Caco-2 (cell line): ENCODE measurements at regions not wholly inside any gene's neighbourhood (a gene's known extent, or its start where the extent isn't known, plus 50 kb on each side); places are given as distances from the start of the nearest gene placed in this dataset.

ENCODE experiments used
- BruUV-seq: library from RNA; stranded (reverse); fragments of 400-500 nt; replicated peaks from 2 replicates; lab custom pipeline; 2021; lab: Mats Ljungman, UMichigan
- CTCF ChIA-PET: fragments of 300-600 bp; sonication (Branson Sonifier 250); formaldehyde crosslinking; loops from one replicate; lab custom pipeline; 2022; ENCODE audit warnings: antibody characterized with exemption; lab: Charles Lee
- POLR2A ChIA-PET: fragments of 300-600 bp; sonication (Branson Sonifier 250); formaldehyde crosslinking; loops from one replicate; lab custom pipeline; 2022; ENCODE audit warnings: antibody characterized with exemption; lab: Charles Lee
- DNase-seq, 2 experiments: peaks; one replicate each; pipeline versions ENCODE4 v3.0.0 to v3.0.0-alpha.2; 2020 to 2022
- H3K27me3 ChIP-seq: replicated peaks from 2 replicates; pipeline ENCODE4 v1.6.0; 2011; ENCODE audit warnings: low read length; ENCODE audit not compliant: control insufficient read depth, insufficient read depth
- H3K36me3 ChIP-seq: 2 replicates; pipeline ENCODE4 v1.5.1; 2011; ENCODE audit warnings: low read length; ENCODE audit not compliant: control insufficient read depth, insufficient read depth
- H3K4me1 ChIP-seq: fragments of 250-450 bp; sonication (Bioruptor Pico); 2 replicates; pipeline ENCODE4 v1.5.1; 2020; ENCODE audit warnings: mild to moderate bottlenecking
- H3K4me3 ChIP-seq: 2 replicates; pipeline ENCODE4 v1.5.1; 2011; ENCODE audit warnings: low read depth, mild to moderate bottlenecking, control low read depth, low read length
- H3K9me3 ChIP-seq: fragments of 250-450 bp; sonication (Bioruptor Pico); 2 replicates; pipeline ENCODE4 v1.5.1; 2020; ENCODE audit warnings: mild to moderate bottlenecking, moderate library complexity
- H3K27ac Mint-ChIP-seq: one replicate; pipeline ENCODE4 v1.8.0; 2022; ENCODE audit warnings: mixed read lengths; ENCODE audit not compliant: unreplicated experiment
- H3K27me3 Mint-ChIP-seq: one replicate; pipeline ENCODE4 v1.8.0; 2022; ENCODE audit warnings: mixed read lengths; ENCODE audit not compliant: insufficient read depth, unreplicated experiment
- H3K36me3 Mint-ChIP-seq: one replicate; pipeline ENCODE4 v1.8.0; 2022; ENCODE audit warnings: mild to moderate bottlenecking, mixed read lengths; ENCODE audit not compliant: insufficient read depth, unreplicated experiment
- H3K4me1 Mint-ChIP-seq: one replicate; pipeline ENCODE4 v1.8.0; 2022; ENCODE audit warnings: low read depth, mixed read lengths; ENCODE audit not compliant: unreplicated experiment
- H3K4me3 Mint-ChIP-seq: one replicate; pipeline ENCODE4 v1.8.0; 2022; ENCODE audit warnings: mild to moderate bottlenecking, moderate library complexity, mixed read lengths; ENCODE audit not compliant: unreplicated experiment
- H3K9me3 Mint-ChIP-seq: one replicate; pipeline ENCODE4 v1.8.0; 2022; ENCODE audit warnings: mixed read lengths; ENCODE audit not compliant: unreplicated experiment
- CTCF ChIP-seq, 2 experiments: fragments of 200-600 bp in 1 of 2; IDR thresholded peaks; 1 replicate in 1 of 2; 2 replicates in 1 of 2; pipeline versions ENCODE4 v1.5.1 to v1.8.0; 2011 to 2022; ENCODE audit warnings: antibody characterized with exemption in 1 of 2, control low read depth in 1 of 2, inconsistent platforms in 1 of 2, low read depth in 1 of 2, low read length in 1 of 2, mild to moderate bottlenecking in 1 of 2, moderate library complexity in 1 of 2; ENCODE audit not compliant: insufficient read depth in 1 of 2, severe bottlenecking in 1 of 2, unreplicated experiment in 1 of 2
- intact Hi-C: fragments of 100-400 bp; cut with micrococcal nuclease; formaldehyde crosslinking; loops from one replicate; pipeline ENCODE4 v1.10.0; 2022; ENCODE audit not compliant: unreplicated experiment

GRCh38 chrX:46044486-46044885, 500.7 kb downstream of the ZNF674 start:
- POLR2A ChIA-PET: no interaction called here
- H3K9me3 Mint-ChIP-seq: peaks cover 26% of the 10 kb centered on the region

GRCh38 chrX:46040001-46040400, 505.2 kb downstream of the ZNF674 start:
- H3K9me3 Mint-ChIP-seq: peaks cover 21% of the 10 kb centered on the region
- H3K36me3 ChIP-seq: no peaks in the 10 kb centered on the region
- H3K4me1 ChIP-seq: no peaks in the 10 kb centered on the region
- H3K36me3 Mint-ChIP-seq: no peaks in the 10 kb centered on the region
- ChIA-PET POLR2A (no interaction called here), CTCF (no interaction called here)
- no peaks in the 10 kb centered on the region for H3K9me3 ChIP-seq
- intact Hi-C loops: no loop called here
- no peaks in the 10 kb centered on the region for H3K27me3 ChIP-seq
- no peaks in the 10 kb centered on the region for H3K4me1 Mint-ChIP-seq
- H3K27me3 Mint-ChIP-seq: no peaks in the 10 kb centered on the region
- H3K4me3 Mint-ChIP-seq: no peak overlapping the region
- H3K27ac Mint-ChIP-seq: no peak overlapping the region
- no TSS peak for BruUV-seq
- no peak overlapping the region for H3K4me3 ChIP-seq
- no peak for DNase-seq
- TF ChIP-seq CTCF (IDR thresholded peaks at IDR 0.05; ENCODE audit: insufficient read depth in 1 of 2, low read depth in 1 of 2, low read length in 1 of 2, severe bottlenecking in 1 of 2, unreplicated experiment in 1 of 2): no peak

More at GRCh38 chrX:46044486-46044885, 500.7 kb downstream of the ZNF674 start:
- Mint-ChIP-seq H3K4me3 (no peak overlapping the region), H3K27me3 (no peaks in the 10 kb centered on the region), H3K27ac (no peak overlapping the region), H3K4me1 (no peaks in the 10 kb centered on the region), H3K36me3 (no peaks in the 10 kb centered on the region)
- no peaks in the 10 kb centered on the region for H3K27me3 ChIP-seq
- intact Hi-C loops: no loop called here
- CTCF ChIA-PET: no interaction called here
- DNase-seq: no peak
- H3K4me3 ChIP-seq: no peak overlapping the region
- no peaks in the 10 kb centered on the region for H3K9me3 ChIP-seq
- no peaks in the 10 kb centered on the region for H3K36me3 ChIP-seq
- H3K4me1 ChIP-seq: no peaks in the 10 kb centered on the region
- TF ChIP-seq CTCF (IDR thresholded peaks at IDR 0.05; ENCODE audit: insufficient read depth in 1 of 2, low read depth in 1 of 2, low read length in 1 of 2, severe bottlenecking in 1 of 2, unreplicated experiment in 1 of 2): no peak
- no TSS peak for BruUV-seq

- H3K27me3 Mint-ChIP-seq: no peaks in the 10 kb centered on the region
- TF ChIP-seq CTCF (IDR thresholded peaks at IDR 0.05; ENCODE audit: insufficient read depth in 1 of 2, low read depth in 1 of 2, low read length in 1 of 2, severe bottlenecking in 1 of 2, unreplicated experiment in 1 of 2): no peak
- ChIA-PET CTCF (no interaction called here), POLR2A (no interaction called here)
- Histone ChIP-seq H3K27me3 (no peaks in the 10 kb centered on the region), H3K36me3 (no peaks in the 10 kb centered on the region), H3K9me3 (no peaks in the 10 kb centered on the region), H3K4me3 (no peak overlapping the region), H3K4me1 (no peaks in the 10 kb centered on the region)
- peaks cover 21% of the 10 kb centered on the region for H3K9me3 Mint-ChIP-seq
- no peak for DNase-seq
- H3K27ac Mint-ChIP-seq: no peak overlapping the region
- H3K36me3 Mint-ChIP-seq: no peaks in the 10 kb centered on the region
- BruUV-seq: no TSS peak
- no peaks in the 10 kb centered on the region for H3K4me1 Mint-ChIP-seq
- H3K4me3 Mint-ChIP-seq: no peak overlapping the region
- intact Hi-C loops: no loop called here
Measured at GRCh38 chrX:46039526-46039925, 505.7 kb downstream of the ZNF674 start.
